GM18867 (cell line): ENCODE measurements at regions not wholly inside any gene's neighbourhood (a gene's known extent, or its start where the extent isn't known, plus 50 kb on each side); places are given as distances from the start of the nearest gene placed in this dataset.

ENCODE experiments used
- ATAC-seq: cut with Tn5 transposase; IDR thresholded peaks from one replicate; pipeline ENCODE4 v1.9.1; 2021; ENCODE audit warnings: mild to moderate bottlenecking, moderate library complexity; ENCODE audit not compliant: unreplicated experiment

GRCh38 chr12:66066137-66066928 is 64.2 kb downstream of the LLPH start:
- peak; percentile 81 for ATAC-seq

- no peak for ATAC-seq
Measured at GRCh38 chr12:66065641-66066136, 64.9 kb downstream of the LLPH start.

DNA sequence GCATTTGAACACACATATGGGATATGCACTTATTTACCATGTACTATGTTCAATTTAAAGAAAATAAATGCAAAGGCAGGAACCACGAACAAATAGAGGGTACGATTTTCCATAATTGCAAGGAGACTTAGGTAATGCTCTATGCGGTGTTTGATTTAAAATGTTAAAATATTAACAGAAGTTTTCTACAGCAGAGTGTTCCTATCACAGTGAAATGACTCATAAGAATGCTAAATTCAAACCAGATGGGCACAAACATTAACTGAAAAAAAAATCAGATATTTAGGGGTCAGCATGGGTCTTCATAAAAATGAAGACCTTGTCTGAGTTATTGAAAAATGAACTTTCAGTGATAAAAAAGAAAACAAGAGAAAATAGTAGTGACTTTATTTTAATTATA is 65.4 kb downstream of the LLPH start:
- no peak for ATAC-seq

GRCh38 chr12:66063916-66064315 is 66.6 kb downstream of the LLPH start:
- no peak for ATAC-seq

- ATAC-seq, result no peak
Measured at GRCh38 chr12:66062290-66062625, 68.3 kb downstream of the LLPH start.

DNA sequence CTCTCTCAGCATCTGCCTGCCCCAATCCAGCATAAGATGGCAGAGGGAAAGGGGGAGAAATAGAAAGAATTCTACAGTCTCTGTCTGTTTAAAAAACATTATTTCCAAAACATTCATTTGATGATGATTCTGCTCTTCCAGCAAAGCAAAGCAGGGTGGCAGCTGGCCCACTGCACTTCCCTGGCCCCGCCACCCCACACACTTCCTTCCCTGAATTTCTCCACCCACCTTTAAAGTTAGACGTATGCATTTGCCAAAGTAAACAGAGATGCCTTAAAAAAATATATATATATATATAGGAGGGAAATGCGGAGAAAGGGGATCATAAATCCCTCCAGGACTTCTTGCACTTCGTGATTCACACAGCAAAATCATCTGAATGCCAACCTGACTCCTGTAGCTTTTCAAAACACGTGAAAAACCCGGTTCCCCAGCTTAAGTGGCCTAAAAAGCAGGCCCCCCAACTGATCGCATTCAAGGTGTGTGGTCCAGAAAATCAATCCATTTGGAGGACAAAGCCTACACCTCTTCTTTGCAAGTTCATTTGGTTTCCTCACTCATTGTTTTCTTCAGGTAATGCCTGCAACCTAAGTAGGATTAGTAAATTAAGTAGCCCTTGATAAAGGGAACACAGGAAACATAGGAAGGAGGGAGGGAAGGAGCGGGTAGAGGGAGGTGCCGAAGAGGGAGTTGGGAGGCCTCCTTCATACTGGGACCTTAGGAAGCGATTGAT is 68.8 kb downstream of the LLPH start:
- ATAC-seq, result no peak

GRCh38 chr12:66061076-66061475 is 69.5 kb downstream of the LLPH start:
- ATAC-seq, result no peak

GRCh38 chr12:66060163-66060907 is 70.2 kb downstream of the LLPH start:
- no peak for ATAC-seq

- ATAC-seq, result no peak
Measured at GRCh38 chr12:66059666-66060065, 70.9 kb downstream of the LLPH start.

DNA sequence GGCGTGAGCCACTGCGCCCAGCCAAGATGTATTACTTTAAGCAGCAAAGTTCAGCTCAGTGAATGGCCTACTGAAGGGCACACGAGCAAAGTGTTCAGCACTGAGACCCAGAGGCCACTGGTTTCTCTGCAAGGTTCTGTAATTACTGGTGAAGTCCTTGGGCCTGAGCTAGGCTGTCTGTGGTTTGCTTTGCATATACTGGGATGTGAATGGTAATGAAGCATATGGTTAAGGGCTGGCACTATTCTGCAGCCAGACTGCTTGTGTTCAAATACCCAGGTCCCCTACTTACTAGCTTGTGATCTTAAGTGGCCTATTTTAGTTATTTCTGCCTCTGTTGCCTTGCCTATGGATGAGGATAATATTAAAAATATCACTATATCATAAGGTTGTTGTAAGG is 72.0 kb downstream of the LLPH start:
- peak; percentile 44 for ATAC-seq

DNA sequence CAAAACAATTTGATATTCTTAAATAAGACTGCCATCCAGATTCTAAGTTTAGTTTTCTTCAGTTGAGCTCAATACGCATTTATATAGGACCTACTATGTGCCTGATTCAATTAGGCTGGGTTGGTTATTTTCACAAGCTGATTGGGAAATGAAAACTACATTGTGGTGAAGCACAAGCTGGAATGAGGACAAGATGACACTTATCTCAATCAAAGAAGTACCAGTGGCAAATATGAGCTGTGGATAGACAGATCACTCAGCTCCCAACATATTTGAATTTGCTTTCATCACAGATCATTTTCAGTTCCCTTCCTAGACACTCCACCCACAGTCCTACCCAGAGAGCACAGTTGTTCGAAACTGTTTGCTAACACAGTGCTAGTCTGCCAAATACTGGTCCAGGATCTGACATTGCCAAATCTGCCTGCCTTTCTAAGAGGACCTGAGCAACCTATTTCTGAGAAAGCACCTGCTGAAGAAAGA is 74.7 kb downstream of the LLPH start:
- ATAC-seq, result peak; percentile 96

- ATAC-seq, result no peak
Measured at GRCh38 chr12:66052988-66053615, 77.4 kb downstream of the LLPH start.

GRCh38 chr12:66051361-66051760 is 79.2 kb downstream of the LLPH start:
- ATAC-seq, result no peak

DNA sequence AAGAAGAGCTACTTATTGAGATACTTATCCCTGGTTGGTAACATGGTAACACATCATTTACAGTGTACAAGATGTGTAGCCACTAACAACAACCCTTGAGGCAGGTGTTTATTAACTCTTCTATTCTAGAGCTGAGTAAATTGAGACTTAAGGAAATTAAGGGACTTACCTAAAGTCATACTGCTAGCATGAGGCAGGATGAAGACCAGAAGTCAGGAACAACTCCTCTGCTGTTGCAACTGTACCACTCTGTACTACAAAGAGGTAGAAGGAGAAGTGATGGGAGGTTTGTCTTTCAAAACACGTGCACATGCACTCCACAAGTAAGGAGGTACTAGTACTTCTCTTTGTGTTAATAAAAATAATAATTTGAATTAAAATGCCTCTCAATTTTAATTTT is 79.9 kb downstream of the LLPH start:
- peak; percentile 32 for ATAC-seq

- no peak for ATAC-seq
Measured at GRCh38 chr12:66050283-66050576, 80.3 kb downstream of the LLPH start.

GRCh38 chr12:66049538-66050282 is 80.8 kb downstream of the LLPH start:
- ATAC-seq, result no peak

- ATAC-seq, result no peak
Measured at GRCh38 chr12:66048835-66049537, 81.6 kb downstream of the LLPH start.

DNA sequence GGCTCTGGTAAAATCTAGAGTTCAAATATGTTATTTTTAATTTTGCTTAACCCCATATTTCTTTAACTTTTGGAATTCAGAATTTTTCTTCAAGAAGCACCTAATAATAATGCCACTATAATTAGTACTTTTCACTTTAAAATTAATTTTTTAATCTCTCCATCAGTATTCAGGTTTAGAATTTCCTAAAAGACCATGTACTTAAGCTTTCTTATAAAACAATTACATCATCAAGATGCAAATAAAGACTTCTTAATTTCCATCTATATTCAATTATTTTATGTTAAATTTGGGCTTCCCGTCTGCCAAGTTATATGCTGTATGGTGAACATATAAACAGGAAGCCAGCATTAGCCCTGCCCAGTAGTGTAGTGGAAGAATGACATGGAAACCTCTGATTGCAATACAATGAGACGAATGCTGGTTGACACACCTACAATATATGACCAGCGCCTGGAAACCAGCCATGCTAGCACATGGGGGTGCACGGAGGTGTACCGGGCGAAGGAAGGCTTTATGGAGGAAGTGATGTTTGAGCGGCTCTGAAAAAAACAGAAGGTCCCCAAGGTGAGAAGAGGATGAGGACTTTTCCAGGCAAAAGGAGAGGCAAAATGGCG is 82.2 kb downstream of the LLPH start:
- no peak for ATAC-seq

GRCh38 chr12:66047411-66048021 is 83.0 kb downstream of the LLPH start:
- ATAC-seq, result peak; percentile 94
